ENCODE measurements at regions not wholly inside any gene's neighbourhood (a gene's known extent, or its start where the extent isn't known, plus 50 kb on each side); places are given as distances from the start of the nearest gene placed in this dataset.

DNA sequence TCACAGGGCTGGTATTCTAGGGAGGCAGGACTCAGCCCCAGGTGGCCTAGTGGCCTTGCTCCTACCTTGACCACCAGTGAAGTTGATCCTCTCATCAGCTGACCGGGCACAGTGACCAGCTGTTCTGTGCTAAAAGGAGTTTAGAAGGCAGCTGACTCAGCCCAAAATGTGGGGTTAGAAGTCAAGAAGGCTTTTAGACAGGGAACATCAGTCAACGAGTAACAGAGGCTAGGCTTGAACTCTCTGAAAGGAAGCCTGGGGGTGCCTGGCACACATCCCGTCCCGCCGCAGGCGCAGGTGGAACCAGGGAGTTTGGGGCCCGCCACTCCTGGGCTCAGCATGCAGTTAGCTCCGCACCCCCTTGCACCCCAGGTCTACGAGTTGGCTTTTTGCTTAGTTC is 114.9 kb upstream of the SLC45A1 start:
- DNase-seq (ENCODE audit: low read depth in 2 of 2) = no peak

DNA sequence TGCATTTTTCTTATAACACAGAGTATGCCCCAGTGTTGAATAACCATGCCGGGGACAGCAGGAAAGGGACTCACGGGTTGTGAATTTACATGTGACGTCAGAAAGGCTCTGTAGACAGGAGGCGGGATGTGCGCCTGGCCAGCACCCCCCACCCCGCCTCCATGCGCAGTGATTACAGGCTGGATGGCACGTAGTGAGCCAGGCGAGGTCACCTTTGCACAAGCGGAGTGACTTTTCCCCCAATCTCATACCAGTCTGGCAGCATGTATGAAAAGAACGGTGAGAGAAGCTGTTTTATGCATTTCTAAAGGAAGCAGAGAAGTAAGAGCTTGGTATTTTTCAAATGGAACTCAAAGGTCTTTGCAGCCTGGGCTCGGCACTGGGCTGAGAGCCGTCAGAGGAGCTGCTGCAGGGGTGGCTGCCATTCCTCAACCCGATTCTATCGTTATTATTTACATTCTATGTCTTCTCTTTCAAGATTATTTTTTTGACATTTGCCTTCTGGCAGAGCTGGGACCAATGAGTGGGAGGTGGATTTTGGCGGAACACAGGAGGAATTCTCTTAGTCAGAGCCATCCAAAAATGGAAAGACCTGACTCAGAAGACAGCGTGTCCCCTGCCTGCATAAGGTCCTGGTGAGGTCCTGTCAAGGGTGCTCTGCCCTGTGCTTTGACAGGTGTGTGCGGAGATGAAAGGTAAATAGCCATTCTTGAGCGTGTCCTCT is 115.6 kb upstream of the SLC45A1 start:
- no peak for DNase-seq (ENCODE audit: low read depth in 2 of 2)

DNA sequence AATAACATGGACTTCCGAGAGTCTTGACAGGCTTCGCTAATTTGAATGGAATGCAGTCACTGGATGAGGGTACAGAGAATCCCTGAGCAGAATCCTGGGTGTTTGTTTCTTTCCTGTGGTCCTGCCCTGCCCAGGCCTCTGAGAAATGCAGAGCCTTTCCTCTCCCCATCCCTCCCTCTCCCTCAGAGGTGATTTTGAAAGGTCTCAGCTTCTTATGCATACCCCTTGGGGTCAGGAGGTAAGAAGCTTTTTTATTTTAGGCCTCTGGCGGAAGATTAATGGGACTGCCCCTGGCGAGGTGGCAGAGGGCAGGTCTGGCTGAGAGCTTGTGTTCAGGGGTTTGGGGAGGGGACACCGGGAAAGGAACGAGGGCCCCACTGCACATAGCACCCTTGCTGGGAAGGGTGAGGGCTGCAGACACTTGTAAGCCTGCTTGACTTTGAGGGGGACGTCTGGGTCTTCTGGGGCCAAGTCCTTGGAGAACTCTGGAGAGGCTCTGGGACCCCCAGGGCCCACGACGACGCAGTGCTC is 116.5 kb upstream of the SLC45A1 start:
- DNase-seq (ENCODE audit: low read depth in 2 of 2) = no peak

DNA sequence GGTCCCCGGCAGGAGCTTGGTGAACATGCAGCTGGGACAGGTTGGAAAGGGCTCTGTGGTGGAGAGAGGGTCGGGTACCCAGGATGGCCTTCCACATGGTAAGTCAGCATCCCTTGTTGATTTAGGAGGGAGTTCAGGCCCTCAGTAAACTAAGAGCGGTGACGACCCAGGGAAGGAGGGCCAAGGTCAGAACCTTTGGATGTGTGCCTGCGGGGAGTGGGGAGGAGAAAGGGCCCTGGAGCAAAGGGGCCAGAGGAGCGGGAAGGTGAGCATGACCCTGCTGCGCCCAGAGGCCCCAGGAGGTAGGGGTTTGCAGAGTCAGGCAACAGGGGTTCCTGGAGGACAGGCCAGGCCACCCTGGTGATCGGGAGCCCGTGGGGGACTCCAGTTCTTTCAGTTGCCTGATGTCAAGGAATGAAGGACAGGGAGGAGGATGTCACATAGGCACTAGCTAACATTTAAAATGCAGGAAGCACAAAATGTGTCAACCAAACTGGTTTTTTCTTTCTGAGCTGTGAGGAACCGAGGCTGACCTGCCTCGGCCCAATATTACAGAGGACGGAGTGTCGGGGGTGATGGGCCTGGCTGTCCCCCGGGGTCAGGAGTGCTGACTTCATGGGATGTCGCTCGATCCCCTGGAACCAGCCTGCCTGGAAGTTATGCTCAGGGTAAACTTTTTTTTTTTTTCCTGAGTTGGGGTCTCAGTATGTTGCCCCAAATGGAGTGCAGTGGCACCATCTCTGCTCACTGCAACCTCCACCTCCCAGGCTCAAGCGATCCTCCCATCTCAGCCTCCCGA is 117.4 kb upstream of the SLC45A1 start:
- DNase-seq (ENCODE audit: low read depth in 2 of 2) = no peak

DNA sequence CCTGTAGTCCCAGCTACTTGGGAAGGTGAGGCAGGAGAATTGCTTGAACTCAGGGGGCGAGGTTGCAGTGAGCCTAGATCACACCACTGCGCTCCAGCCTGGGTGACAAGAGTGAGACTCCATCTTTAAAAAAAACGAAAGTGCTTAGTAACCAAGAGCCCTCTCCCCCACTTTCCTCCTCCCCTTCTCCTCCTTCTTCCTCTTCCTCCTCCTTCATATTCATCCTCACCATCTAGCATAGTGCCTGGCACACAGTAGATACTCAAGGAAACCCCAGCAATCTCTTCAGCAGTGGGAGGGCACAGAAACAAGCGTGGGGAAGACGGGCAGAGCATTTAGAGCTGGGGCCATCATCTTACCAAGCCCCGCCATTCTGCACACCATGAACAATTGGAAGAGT is 119.4 kb upstream of the SLC45A1 start:
- DNase-seq (ENCODE audit: low read depth in 2 of 2) = no peak

DNA sequence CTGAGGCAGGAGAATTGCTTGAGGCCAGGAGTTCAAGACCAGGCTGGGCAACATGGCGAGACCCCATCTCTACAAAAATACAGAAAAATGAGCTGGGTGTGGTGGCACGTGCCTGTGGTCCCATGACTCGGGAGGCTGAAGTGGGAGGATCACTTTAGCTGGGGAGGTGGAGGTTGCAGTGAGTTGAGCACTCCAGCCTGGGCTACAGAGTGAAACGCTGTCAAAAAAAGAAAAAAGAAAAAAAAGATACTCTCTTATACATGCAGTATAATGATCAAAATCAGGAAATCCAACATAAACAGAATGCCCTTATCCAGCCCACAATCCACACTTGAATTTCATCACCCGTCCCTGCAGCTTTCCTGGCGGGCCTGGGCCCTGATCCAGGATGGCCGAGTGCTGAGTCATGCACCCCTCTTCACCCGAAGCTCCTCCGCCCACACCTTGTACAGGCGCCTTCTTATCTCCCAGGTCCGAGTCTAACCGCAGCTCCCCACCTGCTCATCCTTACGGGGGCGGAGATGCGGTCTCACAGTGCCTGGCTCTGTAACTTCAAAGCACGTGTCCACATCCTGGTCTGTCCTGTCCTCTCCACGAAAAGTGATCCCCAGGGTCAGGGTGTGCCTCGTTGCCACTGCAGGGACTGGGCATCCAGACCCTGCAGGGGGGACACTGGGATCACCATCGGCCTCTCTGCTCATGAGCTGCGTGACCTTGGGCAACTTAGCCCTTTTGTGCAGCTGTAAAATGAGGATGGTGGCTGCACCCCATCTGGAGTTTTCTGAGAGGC is 120.2 kb upstream of the SLC45A1 start:
- DNase-seq (ENCODE audit: low read depth in 2 of 2) = no peak

DNA sequence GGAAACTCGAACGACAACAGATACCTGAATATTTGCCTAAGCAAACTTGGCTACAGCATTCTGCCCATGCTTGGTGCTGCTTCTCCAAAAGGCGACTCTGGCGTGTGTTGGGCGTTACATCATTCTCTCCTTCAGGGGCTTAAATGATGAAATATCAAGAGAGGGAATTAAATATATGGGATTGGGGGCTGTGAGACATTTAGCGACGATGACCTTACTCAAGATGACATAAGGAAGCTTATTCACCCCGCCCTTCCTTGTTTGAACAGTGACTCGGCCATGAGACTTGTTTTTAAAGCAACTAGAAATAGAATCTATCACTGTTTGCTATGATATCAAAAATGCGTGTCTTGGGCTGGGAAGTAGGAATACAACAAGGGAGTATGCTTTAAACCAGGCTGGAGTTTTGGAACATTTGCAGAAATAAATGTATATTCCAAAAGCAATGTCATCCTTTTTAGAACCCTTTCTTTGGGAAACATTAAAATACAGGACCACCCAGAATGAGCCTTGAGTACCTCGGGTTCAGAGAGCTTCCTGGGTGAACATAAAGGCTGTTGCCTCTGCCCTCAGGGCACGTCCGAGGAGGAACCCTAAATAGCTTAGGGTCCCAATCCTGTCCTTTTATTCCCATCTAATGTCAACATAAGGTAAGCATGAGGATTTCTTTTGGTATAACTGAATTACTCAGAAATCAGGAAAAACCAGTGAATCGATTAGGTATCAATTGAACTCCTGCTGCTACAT is 123.3 kb upstream of the SLC45A1 start:
- DNase-seq (ENCODE audit: low read depth in 2 of 2) = no peak

DNA sequence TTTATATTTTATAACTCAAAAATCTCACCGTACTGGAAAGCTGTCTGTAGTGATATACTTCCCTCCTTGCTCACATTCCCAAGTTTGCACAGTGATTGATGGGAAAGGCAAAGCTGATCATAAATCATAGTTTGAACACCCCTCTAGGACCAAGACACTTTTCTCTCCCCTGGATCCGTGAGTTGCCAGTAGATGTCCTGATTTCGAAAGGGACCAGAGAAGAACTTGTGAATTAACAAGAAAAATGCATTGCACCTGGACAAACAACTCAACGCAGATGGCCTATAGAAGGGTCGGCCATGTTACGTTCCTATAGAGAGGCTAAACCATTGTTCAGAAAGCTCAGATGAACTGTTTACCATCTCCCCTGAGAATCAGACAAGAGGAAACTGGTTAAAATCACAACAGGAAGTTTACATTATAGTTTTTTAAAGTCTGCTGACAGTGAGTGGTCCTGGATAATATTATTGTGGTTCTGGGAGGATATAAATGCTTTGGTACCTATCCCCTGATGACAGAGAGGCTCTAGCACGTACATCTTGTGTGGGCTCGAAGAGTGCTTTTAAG is 124.0 kb upstream of the SLC45A1 start:
- DNase-seq (ENCODE audit: low read depth in 2 of 2) = no peak

DNA sequence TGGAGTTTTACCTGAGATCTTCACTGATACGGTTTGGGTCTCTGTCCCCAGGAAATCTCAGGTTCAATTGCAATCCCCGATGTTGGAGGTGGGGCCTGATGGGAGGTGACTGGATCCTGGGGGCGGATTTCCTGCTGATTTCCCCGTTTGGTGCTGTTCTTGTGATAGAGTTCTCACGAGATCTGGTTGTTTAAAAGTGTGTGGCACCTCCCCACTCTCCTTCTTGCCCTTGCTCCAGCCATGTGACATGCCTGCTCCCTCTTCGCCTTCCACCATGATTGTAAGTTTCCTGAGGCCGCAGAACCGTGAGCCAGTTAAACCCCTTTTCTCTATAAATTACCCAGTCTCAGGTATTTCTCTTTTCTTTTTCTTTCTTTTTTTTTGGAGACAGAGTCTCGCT is 126.4 kb upstream of the SLC45A1 start:
- no peak for DNase-seq (ENCODE audit: low read depth in 2 of 2)

DNA sequence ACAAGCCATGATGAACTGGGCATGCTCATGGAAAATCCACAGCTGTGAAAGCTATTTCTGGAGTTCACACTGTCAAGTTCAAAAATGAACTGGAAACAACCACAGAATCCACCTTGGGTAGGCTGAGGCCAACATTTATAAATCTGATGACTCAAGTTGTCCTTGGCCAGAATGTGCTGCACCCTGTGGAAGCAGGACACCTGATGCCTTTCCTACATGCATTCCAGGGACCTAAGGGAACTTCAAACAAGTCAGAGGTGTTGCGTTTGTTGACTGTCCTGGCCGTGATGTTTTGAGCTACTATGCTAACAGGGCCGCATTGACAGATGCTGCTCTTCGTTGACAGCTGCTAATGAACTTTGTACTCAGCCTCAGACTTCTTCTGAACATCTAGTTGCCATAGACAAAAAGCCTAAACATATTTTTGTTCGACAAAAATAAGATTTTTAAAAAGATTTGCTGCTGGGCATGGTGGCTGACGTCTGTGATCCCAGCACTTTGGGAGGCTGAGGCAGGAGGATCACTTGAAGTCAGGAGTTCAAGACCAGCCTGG is 127.9 kb upstream of the SLC45A1 start:
- no peak for DNase-seq (ENCODE audit: low read depth in 2 of 2)

DNA sequence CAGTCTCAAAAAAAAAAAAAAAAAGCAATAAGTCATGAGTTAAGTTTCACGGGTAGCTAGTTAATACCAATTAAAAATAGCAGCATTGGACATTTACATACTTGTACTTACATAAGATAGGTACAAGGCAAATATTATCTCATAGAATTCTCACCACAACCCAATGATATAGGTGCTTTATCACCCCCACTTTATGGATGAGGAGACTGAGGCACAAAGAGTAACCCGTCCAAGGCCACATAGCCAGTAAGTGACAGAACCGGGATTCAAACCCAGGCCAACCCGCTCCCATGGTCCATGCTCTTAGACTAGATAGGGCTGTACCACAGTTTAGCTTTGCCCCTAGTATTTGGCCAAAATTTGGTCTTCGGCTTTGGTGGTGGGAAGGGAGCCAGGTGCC is 132.5 kb upstream of the SLC45A1 start:
- DNase-seq (ENCODE audit: low read depth in 2 of 2) = no peak

DNA sequence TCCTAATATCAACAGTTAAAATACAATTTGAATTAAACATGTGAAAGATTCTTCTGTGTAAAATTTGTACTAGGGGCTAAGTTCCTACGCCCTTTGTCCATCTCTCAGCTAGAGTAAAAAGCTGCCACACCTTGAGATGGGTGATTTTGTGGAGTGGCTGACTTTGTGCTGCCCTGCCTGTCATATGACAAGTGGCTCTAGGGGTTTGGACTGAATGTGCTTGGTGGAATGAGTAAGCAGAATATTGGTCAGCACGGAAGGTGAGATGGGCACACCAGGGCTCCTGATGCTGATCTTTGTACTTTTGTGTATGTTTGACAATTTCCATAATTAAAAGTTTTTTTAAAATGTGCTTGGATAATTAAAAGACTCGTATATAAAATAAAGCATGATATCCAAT is 133.6 kb upstream of the SLC45A1 start:
- no peak for DNase-seq (ENCODE audit: low read depth in 2 of 2)

DNA sequence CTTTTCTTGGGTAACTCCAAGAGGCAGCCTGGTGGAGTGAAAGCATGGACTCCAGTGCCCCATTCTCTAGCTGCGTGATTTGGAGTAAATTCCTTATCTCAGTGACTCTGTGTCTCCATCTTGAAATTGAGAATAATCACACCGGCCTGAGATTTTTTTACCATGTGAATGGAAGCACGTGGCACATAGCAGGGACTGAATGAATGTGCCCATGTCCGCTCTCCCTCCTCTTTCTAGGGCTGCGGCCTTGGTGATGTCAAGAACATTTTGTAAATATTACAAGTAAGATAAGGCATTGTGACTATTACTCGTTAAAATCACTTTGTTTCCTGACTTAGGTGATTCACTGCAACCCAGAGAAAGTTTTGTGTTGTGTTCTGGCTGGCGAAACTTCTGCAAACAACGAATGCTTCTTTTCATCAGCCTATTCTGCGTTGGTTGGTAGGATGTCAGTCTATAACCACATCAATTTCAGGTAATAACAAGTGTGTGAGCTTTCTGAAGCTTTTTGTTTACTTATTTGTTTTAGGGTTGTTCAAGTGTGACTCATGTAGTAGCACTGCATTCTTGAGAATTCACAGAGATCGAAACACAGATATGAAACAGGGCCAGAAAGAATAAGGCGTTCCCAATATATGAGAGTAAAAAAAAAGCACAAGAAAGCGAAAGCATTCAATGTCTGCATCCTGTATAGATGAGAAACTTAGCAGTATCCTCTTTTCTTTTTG is 135.7 kb upstream of the SLC45A1 start:
- no peak for DNase-seq (ENCODE audit: low read depth in 2 of 2)

DNA sequence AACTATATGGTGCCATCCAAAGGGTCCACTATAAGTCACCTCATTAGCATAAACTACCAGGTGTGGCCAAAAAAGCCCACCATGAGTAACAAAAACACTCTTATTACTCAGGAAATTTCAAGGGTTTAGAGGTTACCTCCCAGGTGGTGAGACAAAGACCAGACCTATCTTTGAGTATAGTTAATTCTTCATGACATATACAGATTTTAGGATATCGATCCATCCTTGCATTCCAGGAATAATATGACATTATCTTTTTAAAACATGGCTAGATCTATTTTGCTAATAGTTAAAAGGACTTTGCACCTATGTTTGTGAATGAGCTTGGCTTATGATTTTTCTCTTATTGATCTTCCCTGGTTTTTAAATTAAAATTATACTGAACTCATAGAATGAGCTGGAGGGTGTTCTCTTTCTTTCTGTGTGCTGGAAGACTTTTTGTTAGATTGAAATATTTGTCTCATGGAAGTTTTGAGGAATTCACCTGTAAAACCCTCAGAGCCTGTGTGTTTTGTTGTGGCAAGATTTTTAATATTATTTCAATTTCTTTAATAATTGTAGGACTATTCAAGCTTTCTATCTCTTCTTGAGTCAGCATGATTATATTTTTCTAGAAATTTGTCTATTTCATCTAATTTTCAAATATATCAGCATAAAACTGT is 138.7 kb upstream of the SLC45A1 start:
- DNase-seq (ENCODE audit: low read depth in 2 of 2) = no peak

DNA sequence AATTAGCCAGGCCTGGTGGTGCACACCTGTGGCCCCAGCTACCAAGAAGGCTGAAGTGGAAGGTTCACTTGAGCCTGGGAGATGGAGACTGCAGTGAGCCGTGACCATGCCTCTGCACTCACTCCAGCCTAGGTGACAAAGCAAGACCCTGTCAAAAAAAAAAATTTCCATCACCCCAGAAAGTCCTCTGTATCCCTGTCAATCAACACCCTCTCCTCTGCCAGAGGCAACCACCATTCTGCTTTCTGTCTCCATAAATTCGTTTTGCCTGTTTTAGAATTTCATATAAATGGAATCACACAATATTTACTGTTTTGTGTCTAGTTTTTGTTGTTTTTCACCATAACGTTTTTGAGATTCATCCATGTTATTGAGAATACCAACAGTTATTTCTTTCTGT is 141.6 kb upstream of the SLC45A1 start:
- no peak for DNase-seq (ENCODE audit: low read depth in 2 of 2)

DNA sequence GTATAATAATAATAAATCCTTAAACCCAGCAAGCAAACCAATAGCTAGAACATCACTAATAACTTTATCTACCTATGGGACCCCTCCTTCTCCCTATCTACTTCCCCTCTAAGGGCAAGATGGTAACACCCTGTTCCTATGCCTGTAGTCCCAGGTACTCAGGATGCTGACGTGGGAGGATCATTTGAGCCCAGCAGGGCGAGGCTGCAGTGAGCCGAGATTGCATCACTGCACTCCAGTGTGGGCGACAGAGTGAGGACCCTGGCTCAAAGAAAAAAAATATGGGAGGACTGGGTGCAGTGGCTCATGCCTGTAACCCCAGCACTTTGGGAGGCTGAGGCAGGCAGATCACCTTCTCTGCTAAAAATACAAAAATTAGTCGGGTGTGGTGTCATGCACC is 143.1 kb upstream of the SLC45A1 start:
- no peak for DNase-seq (ENCODE audit: low read depth in 2 of 2)

DNA sequence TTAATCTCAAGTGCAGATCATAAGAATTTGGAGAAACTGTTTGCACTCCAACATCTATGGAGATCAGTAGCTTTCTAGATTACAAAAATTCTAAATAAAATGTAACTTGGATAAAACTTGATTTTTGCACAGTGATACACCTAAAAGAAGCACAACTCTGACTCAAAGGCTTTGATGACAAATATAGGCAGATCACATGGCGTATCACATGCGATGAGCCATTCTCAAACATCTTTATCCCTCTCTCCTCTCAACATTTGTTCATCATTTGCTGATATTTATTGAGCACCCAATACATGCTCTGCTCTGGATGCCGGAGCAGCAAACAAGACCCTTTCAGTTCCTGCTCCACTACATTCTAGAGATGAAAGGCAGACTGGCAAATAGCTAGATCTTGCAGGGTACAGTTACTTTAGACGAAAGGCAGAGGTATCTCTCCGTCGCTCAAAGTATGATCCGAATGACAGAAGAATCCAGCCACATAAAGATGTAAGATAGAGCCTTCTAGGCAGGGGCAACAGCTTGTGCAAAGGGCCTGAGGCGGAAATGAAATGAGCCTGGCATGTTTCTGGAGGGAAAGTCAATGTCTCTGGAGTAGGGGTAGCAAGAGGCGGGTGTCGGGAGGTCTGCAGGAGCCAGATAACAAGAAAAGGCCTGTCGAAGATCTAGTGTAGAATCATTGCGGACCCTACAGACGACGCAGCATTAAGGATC is 145.8 kb upstream of the ERRFI1 start:
- no peak for DNase-seq (ENCODE audit: low read depth in 2 of 2)

DNA sequence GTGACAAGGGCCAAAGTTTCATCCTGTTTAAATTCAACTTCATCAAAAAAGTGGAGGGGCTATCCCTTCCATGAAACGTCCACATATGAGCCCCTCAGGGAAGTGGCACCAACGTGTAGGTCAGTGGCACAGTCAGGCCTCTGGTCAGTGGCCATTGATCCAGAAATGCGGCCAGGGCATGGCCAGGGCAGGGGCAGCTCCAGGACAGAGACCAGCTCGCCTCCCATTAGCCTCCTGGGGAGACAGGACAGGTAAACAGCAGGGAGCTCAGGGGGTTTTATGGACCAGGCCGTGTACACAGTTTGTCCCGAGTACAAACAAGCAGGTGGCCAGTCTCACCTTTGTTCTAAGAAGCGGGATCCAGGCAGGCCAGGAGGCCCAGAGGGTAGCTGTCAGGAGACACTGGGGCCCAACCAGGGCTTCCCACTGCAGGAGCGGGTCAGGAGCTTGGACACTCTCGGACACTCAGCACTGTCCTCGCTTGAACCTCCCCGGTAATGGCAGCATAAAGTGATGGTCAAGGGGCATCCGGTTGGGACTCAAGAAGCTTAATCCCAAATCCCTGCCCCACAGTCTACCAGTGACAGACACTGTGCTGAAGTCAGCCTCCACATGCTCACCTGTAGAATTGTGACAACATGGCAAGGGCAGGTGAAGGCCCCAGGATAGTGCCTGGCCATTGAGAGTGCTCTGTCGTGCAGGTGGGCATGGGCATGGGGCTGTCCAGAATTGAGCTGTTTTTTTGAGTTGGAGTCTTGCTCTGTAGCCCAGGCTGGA is 144.1 kb upstream of the ERRFI1 start:
- no peak for DNase-seq (ENCODE audit: low read depth in 2 of 2)

All from stimulated activated CD8-positive, alpha-beta memory T cell treated with anti-CD3 and anti-CD28 coated beads, Interleukin-15, amount 100 ng/mL, for 48 hours (primary cell).